ENCODE measurements at regions not wholly inside any gene's neighbourhood (a gene's known extent, or its start where the extent isn't known, plus 50 kb on each side); places are given as distances from the start of the nearest gene placed in this dataset.

GRCh38 chr13:71137101-71137500 lies 729.9 kb downstream of the DACH1 start:
- TF ChIP-seq, protein P1, sequence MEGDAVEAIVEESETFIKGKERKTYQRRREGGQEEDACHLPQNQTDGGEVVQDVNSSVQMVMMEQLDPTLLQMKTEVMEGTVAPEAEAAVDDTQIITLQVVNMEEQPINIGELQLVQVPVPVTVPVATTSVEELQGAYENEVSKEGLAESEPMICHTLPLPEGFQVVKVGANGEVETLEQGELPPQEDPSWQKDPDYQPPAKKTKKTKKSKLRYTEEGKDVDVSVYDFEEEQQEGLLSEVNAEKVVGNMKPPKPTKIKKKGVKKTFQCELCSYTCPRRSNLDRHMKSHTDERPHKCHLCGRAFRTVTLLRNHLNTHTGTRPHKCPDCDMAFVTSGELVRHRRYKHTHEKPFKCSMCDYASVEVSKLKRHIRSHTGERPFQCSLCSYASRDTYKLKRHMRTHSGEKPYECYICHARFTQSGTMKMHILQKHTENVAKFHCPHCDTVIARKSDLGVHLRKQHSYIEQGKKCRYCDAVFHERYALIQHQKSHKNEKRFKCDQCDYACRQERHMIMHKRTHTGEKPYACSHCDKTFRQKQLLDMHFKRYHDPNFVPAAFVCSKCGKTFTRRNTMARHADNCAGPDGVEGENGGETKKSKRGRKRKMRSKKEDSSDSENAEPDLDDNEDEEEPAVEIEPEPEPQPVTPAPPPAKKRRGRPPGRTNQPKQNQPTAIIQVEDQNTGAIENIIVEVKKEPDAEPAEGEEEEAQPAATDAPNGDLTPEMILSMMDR (IDR thresholded peaks at IDR 0.05; ENCODE audit: control extremely low read depth, extremely low read depth, low read depth, missing control alignments) = no peak
- CTCF ChIA-PET = no interaction called here
- DNase-seq (ENCODE audit: extremely low spot score) = no peak
- POLR2A ChIA-PET = no interaction called here

- CTCF ChIA-PET = no interaction called here
- TF ChIP-seq, protein P1 (IDR thresholded peaks at IDR 0.05; ENCODE audit: control extremely low read depth, extremely low read depth, low read depth, missing control alignments) = no peak
- POLR2A ChIA-PET = no interaction called here
- no peak for DNase-seq (ENCODE audit: extremely low spot score)
Observed at GRCh38 chr13:71124230-71124629, 742.8 kb downstream of the DACH1 start.

- TF ChIP-seq, protein P1 (IDR thresholded peaks at IDR 0.05; ENCODE audit: control extremely low read depth, extremely low read depth, low read depth, missing control alignments) = no peak
- ChIA-PET CTCF (no interaction called here), POLR2A (no interaction called here)
- DNase-seq (ENCODE audit: extremely low spot score) = no peak
Observed at GRCh38 chr13:71118779-71119364, 748.1 kb downstream of the DACH1 start.

GRCh38 chr13:71117920-71118319 lies 749.1 kb downstream of the DACH1 start:
- ChIA-PET POLR2A (no interaction called here), CTCF (no interaction called here)
- DNase-seq (ENCODE audit: extremely low spot score) = no peak
- TF ChIP-seq, protein P1 (IDR thresholded peaks at IDR 0.05; ENCODE audit: control extremely low read depth, extremely low read depth, low read depth, missing control alignments) = no peak

- TF ChIP-seq, protein P1 (IDR thresholded peaks at IDR 0.05; ENCODE audit: control extremely low read depth, extremely low read depth, low read depth, missing control alignments) = no peak
- POLR2A ChIA-PET = no interaction called here
- CTCF ChIA-PET = no interaction called here
- DNase-seq (ENCODE audit: extremely low spot score) = no peak
Observed at GRCh38 chr13:71115301-71115700, 751.7 kb downstream of the DACH1 start.

DNA sequence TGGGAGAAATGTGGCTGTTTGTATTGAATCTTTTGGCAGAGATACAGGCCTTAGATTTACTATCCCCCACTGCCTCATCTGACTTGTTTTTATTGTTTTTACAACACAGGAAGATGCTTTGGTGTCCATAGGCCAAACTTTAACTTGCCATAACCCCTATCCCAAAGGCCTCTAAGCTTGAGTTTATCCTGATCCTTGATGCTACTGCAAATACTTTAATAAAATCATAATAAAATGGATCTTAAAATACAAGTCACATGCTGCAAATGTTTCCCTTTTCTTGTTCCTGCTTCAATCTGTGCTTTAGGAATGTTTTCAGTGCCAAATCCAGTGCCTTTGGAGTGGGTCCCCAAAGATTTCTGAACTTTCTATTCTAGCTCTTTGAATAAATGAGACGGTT lies 770.6 kb downstream of the DACH1 start:
- ChIA-PET POLR2A (no interaction called here), CTCF (no interaction called here)
- TF ChIP-seq, protein P1 (IDR thresholded peaks at IDR 0.05; ENCODE audit: control extremely low read depth, extremely low read depth, low read depth, missing control alignments) = no peak
- no peak for DNase-seq (ENCODE audit: extremely low spot score)

DNA sequence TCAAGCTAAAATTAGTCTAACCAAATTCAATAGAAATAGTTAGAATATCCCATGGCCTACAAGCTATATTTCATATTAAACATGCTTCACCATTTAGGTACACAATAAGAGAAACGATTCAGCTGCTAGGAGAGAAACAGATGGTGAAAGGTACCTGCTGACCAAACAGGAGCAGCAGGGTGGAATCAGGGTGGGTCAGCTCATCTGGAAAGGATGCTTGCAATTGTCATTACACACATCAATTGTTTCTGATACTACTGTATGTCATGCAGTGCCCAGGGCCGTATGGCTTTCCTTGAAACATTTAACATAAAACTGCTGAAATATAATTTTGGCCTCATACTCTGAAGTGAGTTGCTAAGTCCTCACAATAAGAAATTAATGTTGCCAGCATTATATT lies 776.0 kb downstream of the DACH1 start:
- ChIA-PET POLR2A (no interaction called here), CTCF (no interaction called here)
- no peak for DNase-seq (ENCODE audit: extremely low spot score)
- TF ChIP-seq, protein P1 (IDR thresholded peaks at IDR 0.05; ENCODE audit: control extremely low read depth, extremely low read depth, low read depth, missing control alignments) = no peak

All from GM10248 (cell line).